Type B pancreatic cell (in vitro differentiated cells): ENCODE measurements at regions not wholly inside any gene's neighbourhood (a gene's known extent, or its start where the extent isn't known, plus 50 kb on each side); places are given as distances from the start of the nearest gene placed in this dataset.

ENCODE experiments used
- DNase-seq: peaks from one replicate; pipeline ENCODE4 v3.0.0; 2021; ENCODE audit warnings: mixed read lengths; ENCODE audit not compliant: unreplicated experiment; ENCODE audit errors: extremely low spot score
- H3K27ac Mint-ChIP-seq: 2 replicates; pipeline ENCODE4 v1.8.0; 2021; ENCODE audit warnings: mild to moderate bottlenecking, mixed read lengths
- H3K27me3 Mint-ChIP-seq: 2 replicates; pipeline ENCODE4 v1.8.0; 2021; ENCODE audit warnings: mixed read lengths
- H3K36me3 Mint-ChIP-seq: 2 replicates; pipeline ENCODE4 v1.8.0; 2021; ENCODE audit warnings: mixed read lengths
- H3K4me1 Mint-ChIP-seq: one replicate; pipeline ENCODE4 v1.8.0; 2021; ENCODE audit warnings: mixed read lengths; ENCODE audit not compliant: unreplicated experiment
- H3K4me3 Mint-ChIP-seq: 2 replicates; pipeline ENCODE4 v1.8.0; 2021; ENCODE audit warnings: mild to moderate bottlenecking, mixed read lengths
- H3K9me3 Mint-ChIP-seq: 2 replicates; pipeline ENCODE4 v1.8.0; 2021; ENCODE audit warnings: mixed read lengths
- CTCF ChIP-seq: fragments of 200-600 bp; sonication (generic); conservative IDR thresholded peaks from 2 replicates; pipeline ENCODE4 v1.5.0; 2021; ENCODE audit warnings: antibody characterized with exemption, mild to moderate bottlenecking

GRCh38 chr10:70974351-70974901 is 86.1 kb upstream of the PCBD1 start:
- Mint-ChIP-seq H3K4me3 (no peak overlapping the region), H3K36me3 (no peaks in the 10 kb centered on the region), H3K27me3 (peaks cover 25% of the 10 kb centered on the region), H3K27ac (no peak overlapping the region), H3K4me1 (no peaks in the 10 kb centered on the region), H3K9me3 (peaks cover 8% of the 10 kb centered on the region)
- DNase-seq, result no peak
- no peak for TF ChIP-seq CTCF

- H3K27ac Mint-ChIP-seq, result no peak overlapping the region
- H3K36me3 Mint-ChIP-seq, result no peaks in the 10 kb centered on the region
- H3K4me1 Mint-ChIP-seq, result no peaks in the 10 kb centered on the region
- H3K4me3 Mint-ChIP-seq, result no peak overlapping the region
- no peak for DNase-seq
- peaks cover 25% of the 10 kb centered on the region for H3K27me3 Mint-ChIP-seq
- peaks cover 8% of the 10 kb centered on the region for H3K9me3 Mint-ChIP-seq
- TF ChIP-seq CTCF, result no peak
Measured at GRCh38 chr10:70974920-70975319, 86.6 kb upstream of the PCBD1 start.

DNA sequence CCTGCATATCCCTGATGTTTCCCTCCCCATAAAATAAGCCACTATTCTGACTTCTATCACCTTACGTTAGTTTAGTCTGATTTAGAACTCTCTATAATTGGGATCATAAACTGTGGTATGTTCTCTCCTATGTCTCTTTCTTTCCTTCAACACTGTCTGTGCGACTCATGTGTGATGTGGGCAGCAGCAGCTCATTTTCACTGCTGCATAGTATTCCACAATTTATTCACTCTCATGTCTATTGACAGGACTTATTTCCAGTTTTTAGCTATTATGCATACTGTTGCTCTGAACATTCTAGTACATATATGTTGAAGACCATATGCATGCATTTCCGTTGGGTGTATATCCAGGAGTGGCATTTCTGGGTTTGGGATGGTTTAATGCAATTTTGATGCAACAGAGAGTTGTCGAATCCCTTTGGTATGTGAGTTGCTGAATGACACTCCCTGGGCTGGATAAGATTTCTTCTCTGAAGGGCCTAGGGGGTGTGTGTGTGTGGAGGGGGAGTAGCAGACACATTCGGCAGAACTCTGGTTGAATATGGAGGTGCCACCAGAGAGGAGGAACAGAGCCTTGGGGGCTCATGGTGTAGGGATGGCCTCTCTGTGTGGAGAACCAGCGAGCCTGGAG is 87.8 kb upstream of the PCBD1 start:
- H3K4me1 Mint-ChIP-seq, result no peaks in the 10 kb centered on the region
- peaks cover 8% of the 10 kb centered on the region for H3K9me3 Mint-ChIP-seq
- DNase-seq, result no peak
- TF ChIP-seq CTCF, result no peak
- H3K36me3 Mint-ChIP-seq, result no peaks in the 10 kb centered on the region
- H3K27me3 Mint-ChIP-seq, result peaks cover 25% of the 10 kb centered on the region
- no peak overlapping the region for H3K27ac Mint-ChIP-seq
- H3K4me3 Mint-ChIP-seq, result no peak overlapping the region

GRCh38 chr10:70977625-70978024 is 89.3 kb upstream of the PCBD1 start:
- Mint-ChIP-seq H3K27me3 (peaks cover 25% of the 10 kb centered on the region), H3K9me3 (peaks cover 4% of the 10 kb centered on the region), H3K36me3 (no peaks in the 10 kb centered on the region), H3K4me3 (no peak overlapping the region), H3K27ac (no peak overlapping the region), H3K4me1 (peaks cover 4% of the 10 kb centered on the region)
- TF ChIP-seq CTCF, result no peak
- no peak for DNase-seq

GRCh38 chr10:70978181-70978580 is 89.8 kb upstream of the PCBD1 start:
- TF ChIP-seq CTCF, result no peak
- no peaks in the 10 kb centered on the region for H3K36me3 Mint-ChIP-seq
- H3K27me3 Mint-ChIP-seq, result peaks cover 25% of the 10 kb centered on the region
- peaks cover 4% of the 10 kb centered on the region for H3K9me3 Mint-ChIP-seq
- no peak for DNase-seq
- H3K4me1 Mint-ChIP-seq, result peaks cover 4% of the 10 kb centered on the region
- no peak overlapping the region for H3K4me3 Mint-ChIP-seq
- H3K27ac Mint-ChIP-seq, result no peak overlapping the region
